Fibroblast of pulmonary artery (primary cell): ENCODE measurements at regions not wholly inside any gene's neighbourhood (a gene's known extent, or its start where the extent isn't known, plus 50 kb on each side); places are given as distances from the start of the nearest gene placed in this dataset.
"Not testable (repeated sequence)": the region's sequence is repeated elsewhere in the genome, so short reads cannot be mapped to it uniquely, and the experiment has no call there.

Experiments
- DNase-seq: peaks from one replicate; pipeline ENCODE4 v3.0.0-alpha.2; 2010; ENCODE audit warnings: low read depth
- H3K4me3 ChIP-seq: replicated peaks from 2 replicates; pipeline ENCODE4 v1.5.1; 2011; ENCODE audit warnings: low read depth, mild to moderate bottlenecking, control low read depth, low read length, moderate library complexity
- TF ChIP-seq, protein P1 (sequence below): IDR thresholded peaks from 2 replicates; pipeline ENCODE4 v1.5.1; 2011; ENCODE audit warnings: mild to moderate bottlenecking, control low read depth, low read length, inconsistent platforms; ENCODE audit errors: missing control alignments

DNA sequence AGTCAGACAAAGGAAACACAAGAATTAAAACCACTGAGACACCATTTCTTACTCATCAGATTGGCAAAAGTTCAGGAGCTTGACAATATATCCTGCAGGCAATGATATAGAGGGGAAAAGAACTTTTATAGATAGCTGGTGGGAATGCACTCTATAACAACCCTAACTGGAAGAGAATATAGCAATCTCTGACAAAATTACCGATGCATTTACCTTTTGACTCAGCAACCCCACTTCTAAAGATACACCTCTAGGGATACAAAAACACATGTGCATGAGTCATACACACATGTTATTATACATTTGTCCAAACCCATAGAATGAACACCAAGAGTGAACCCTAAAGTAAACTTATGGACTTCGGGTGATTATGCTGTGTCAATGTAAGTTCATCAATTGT, 79.4 kb upstream of the SRD5A2 start:
- TF ChIP-seq, protein P1, sequence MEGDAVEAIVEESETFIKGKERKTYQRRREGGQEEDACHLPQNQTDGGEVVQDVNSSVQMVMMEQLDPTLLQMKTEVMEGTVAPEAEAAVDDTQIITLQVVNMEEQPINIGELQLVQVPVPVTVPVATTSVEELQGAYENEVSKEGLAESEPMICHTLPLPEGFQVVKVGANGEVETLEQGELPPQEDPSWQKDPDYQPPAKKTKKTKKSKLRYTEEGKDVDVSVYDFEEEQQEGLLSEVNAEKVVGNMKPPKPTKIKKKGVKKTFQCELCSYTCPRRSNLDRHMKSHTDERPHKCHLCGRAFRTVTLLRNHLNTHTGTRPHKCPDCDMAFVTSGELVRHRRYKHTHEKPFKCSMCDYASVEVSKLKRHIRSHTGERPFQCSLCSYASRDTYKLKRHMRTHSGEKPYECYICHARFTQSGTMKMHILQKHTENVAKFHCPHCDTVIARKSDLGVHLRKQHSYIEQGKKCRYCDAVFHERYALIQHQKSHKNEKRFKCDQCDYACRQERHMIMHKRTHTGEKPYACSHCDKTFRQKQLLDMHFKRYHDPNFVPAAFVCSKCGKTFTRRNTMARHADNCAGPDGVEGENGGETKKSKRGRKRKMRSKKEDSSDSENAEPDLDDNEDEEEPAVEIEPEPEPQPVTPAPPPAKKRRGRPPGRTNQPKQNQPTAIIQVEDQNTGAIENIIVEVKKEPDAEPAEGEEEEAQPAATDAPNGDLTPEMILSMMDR: no peak
- no peak overlapping the region for H3K4me3 ChIP-seq
- DNase-seq: no peak

DNA sequence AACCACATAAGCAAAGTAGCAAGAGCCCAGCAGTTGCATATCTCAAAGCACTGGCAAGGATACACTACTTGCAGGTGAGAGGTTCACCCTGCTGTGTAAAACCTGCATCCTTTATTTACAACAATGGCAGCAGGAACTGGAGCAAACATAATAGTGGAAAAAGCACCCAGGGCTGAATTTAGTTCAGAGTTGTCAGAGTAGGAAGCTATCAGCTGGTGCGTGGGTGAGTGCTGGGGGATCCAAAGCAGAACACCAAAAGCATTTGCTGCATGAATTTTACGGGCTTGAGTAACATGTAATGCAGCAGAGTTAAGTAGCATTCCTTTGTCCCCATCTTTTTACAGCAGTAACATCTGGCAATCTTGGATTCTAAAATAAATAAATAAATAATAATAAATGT, 73.5 kb upstream of the SRD5A2 start:
- no peak for DNase-seq
- H3K4me3 ChIP-seq: no peak overlapping the region
- TF ChIP-seq, protein P1: no peak

- no peak for DNase-seq
- no peak overlapping the region for H3K4me3 ChIP-seq
- TF ChIP-seq, protein P1: no peak
Observed at GRCh38 chr2:31651736-31652135, 71.0 kb upstream of the SRD5A2 start.

GRCh38 chr2:31651267-31651666, 70.5 kb upstream of the SRD5A2 start:
- no peak overlapping the region for H3K4me3 ChIP-seq
- TF ChIP-seq, protein P1: no peak
- DNase-seq: no peak

DNA sequence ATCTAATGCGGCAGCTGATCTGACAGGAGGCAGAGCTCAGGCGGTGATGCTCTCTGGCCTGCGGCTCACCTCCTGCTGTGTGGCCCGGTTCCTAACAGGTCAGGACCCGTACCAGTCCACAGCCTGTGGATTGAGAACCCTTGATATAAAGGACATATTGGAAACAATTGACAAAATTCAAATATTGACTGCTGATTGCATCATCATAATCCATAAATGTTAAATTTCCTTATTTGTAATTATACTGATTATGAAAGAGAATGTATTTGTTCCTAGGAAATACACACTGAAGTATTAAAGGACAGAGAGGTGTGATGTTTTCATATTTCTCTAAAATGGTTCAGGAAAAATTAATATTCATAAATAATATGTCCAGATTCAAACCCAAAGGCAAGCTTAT, 63.8 kb upstream of the SRD5A2 start:
- TF ChIP-seq, protein P1: no peak
- no peak overlapping the region for H3K4me3 ChIP-seq
- DNase-seq: no peak

DNA sequence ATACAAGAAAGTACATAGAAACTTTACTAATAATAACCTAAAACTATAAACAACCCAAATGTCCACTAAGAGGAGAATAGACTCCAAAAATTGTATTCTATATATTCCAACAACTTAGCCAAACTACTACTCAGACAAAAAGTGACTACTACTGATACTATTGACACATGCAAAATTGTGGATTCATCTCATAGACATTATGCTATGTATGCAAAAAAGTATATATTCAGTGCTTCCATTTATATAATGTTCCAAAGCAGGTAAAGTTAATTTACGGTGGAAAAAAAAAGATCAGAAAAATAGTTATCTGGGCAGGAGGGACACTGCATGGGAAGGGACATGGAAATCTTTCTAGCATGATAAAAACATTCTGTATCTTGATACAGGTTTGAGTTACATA, 62.0 kb upstream of the SRD5A2 start:
- no peak for DNase-seq
- H3K4me3 ChIP-seq: no peak overlapping the region
- TF ChIP-seq, protein P1: no peak

- not testable (repeated sequence) for DNase-seq, H3K4me3 ChIP-seq
Observed at GRCh38 chr2:31632201-31632600, 51.5 kb upstream of the SRD5A2 start.
